HG02970 (cell line): ENCODE measurements at regions not wholly inside any gene's neighbourhood (a gene's known extent, or its start where the extent isn't known, plus 50 kb on each side); places are given as distances from the start of the nearest gene placed in this dataset.

ENCODE experiments used
- ATAC-seq: cut with Tn5 transposase; IDR thresholded peaks from one replicate; pipeline ENCODE4 v1.9.1; 2021; ENCODE audit warnings: mild to moderate bottlenecking, moderate library complexity, moderate number of reproducible peaks; ENCODE audit not compliant: unreplicated experiment, low FRiP score

DNA sequence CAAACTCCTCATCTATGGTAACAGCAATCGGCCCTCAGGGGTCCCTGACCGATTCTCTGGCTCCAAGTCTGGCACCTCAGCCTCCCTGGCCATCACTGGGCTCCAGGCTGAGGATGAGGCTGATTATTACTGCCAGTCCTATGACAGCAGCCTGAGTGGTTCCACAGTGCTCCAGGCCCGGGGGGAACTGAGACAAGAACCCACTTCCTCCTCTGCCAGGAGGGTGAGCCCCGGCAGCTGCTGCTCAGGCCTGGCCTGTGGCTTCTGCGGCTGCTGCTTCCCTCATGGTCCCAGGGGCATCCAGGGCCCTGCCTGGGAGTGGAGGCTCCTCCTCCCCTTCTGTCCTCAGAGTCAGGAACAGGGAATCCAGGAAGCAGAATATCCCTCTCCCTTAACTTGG is 98.4 kb downstream of the ZNF280B start:
- no peak for ATAC-seq

DNA sequence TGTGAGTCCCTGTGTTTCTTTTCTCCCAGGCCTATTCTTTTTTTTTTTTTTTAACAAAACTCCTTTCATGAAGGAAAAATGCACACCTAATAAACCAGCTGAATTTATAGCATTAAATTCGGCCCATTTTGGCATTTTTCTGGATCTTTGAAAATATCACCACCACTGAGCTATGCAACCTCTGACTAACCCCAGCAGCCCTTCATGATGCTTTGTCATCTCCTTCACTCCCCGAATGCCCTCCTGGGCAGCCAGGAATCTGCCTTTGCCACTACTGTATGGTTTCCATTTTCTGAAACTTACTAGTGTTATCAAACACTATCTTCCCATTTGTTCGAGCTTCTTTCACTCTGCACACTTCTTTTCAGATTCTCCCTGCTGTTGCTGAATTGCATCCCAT is 97.9 kb downstream of the ZNF280B start:
- ATAC-seq: no peak

DNA sequence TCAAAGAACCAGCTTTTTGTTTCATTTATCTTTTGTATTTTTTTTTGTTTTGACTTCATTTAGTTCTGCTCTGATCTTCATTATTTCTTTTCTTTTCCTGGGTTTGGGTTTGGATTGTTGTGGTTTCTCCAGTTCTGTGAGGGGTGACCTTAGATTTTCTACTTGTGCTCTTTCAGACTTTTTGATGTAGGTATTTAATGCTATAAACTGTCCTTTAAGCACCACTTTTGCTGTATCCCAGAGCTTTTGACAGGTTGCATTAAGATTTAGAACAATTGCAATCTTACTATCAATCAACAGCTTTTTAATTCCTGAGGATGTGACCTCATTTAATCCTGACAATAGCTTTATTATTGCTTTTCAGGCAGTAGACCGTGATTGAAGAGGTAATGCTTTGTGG is 94.3 kb downstream of the ZNF280B start:
- no peak for ATAC-seq

DNA sequence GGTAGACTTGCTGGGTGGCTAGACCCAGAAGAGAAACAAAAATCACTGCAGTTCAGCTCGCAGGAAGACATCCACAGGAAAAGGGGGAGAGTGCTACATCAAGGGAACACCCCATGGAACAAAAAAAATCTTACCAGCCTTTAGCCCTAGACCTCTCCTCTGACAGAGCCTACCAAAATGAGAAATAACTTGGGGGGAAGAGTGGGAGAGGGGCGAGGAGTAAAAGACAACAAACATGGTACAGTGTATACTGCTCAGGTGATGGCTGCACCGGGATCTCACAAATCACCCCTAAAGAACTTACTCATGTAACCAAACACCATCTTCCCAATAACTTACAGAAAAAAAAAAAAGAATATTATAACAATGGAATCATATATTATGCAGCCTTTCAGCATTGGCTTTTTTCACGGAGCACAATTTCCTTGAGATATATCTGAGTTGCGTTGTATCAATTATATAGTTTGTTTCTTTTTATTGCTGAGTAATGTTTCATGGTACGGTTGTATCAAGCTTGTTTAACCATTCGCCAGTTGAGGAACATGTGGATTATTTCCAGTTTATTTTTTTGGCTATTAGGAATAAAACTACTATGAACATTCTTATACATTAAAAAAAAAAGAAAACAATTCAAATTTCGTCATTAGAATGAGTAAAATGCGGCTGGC is 90.9 kb downstream of the ZNF280B start:
- no peak for ATAC-seq

DNA sequence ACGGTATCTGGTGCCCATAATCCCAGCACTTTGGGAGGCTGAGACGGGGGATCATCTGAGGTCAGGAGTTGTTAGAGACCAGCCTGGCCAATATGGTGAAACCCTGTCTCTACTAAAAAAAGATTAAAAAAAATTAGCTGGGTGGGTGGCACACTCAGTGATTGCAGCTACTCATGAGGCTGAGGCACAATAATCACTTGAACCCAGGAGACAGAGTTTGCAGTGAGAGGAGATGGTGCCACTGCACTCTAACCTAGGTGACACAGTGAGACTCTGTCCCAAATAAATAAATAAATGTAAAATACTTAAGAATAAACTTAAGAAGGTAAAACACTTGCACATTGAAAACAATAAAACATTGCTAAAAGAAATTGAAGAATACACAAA is 90.4 kb downstream of the ZNF280B start:
- ATAC-seq: no peak

DNA sequence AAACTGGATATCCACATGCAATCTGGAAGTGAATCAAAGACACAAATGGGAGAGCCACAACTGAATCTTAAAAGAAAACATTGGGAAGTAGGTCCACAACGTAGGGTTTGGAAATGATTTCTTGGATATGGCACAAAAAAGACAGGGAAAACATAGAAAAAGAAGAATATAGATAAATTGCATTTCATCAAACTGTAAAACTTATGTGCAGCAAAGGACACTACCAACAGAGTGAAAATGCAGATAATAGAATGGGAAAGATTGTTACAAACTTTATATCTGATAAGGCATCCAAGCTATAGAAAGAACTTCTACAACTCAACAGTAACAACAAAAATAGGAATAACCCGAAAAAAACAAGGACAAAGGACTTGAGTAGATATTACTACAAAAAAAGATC is 89.6 kb downstream of the ZNF280B start:
- ATAC-seq: no peak

DNA sequence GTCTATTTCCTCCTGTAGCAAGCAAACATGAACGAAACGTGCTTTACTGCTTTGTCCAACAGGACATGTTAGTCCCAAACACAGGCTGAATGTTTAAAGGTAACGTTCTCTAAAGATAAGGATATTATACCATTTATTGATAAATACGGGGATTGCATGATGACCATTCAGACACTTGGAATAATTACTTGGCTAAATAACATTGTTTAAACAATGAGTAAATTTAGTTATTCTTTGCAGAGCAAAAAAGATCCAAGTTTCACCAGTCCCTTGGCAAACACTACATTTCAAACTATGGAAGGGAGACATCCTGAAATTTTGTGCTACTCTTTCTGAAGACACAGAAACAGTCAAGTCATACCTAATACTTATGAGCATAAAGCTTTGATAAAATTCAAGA is 88.0 kb downstream of the ZNF280B start:
- no peak for ATAC-seq

DNA sequence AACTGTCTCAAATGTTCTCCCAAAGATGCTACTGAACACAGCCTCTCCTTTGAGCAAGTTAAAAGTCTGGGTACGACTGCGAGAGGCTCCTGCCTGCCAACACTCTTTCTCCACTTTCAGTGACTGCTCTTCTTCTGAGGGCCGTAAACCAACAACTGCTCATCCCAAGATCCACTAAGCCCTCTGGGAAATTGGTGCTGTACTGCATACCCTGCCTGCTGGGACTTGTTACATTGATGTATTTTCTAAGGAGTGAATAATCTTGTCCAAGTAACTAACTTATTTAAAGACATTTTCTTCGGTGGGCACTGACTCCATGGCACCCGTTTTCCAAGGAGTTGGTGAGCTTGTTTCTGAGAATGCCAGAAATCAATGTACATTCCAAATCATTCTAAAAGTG is 87.2 kb downstream of the ZNF280B start:
- no peak for ATAC-seq

DNA sequence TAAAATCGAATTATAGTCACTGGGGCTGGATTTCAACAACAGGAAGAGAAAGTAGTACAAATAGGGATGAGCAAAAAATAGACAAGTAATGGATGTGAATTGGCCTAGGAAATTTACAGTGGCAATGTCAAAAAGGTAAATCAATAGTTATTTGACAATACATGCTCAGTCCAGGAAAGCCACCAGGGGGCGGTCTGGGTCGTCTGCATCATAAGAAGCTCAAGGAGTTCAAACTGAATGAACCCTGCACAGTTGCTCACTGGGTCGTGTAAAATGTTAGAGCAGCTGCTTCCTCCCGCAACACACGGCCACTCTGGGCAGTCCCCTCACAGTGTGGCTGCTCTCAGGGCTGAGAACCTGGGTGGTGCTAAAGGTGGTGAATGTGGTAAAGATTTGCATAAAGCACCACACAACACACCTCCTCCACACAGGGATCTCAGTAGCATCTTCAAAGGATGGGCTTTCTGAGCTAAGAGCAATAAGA is 85.9 kb downstream of the ZNF280B start:
- ATAC-seq: peak; percentile 76

DNA sequence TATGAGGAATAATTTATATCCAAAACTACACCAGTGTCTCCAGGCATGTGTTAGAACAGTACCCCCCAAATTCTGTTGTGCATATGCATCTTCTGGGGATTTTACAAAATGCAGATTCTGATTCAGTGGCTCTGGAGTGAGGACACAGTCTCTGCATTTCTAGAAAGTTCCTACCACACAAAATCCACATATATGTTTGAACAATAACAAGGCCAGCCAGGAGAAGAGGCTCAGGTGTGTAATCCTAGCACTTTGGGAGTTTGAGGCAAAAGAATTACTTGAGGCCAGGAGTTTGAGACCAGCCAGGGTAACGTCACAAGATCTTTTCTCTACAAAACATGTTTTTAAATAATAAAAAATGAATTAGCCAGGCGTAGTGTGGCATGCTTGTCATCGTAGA is 84.9 kb downstream of the ZNF280B start:
- no peak for ATAC-seq

DNA sequence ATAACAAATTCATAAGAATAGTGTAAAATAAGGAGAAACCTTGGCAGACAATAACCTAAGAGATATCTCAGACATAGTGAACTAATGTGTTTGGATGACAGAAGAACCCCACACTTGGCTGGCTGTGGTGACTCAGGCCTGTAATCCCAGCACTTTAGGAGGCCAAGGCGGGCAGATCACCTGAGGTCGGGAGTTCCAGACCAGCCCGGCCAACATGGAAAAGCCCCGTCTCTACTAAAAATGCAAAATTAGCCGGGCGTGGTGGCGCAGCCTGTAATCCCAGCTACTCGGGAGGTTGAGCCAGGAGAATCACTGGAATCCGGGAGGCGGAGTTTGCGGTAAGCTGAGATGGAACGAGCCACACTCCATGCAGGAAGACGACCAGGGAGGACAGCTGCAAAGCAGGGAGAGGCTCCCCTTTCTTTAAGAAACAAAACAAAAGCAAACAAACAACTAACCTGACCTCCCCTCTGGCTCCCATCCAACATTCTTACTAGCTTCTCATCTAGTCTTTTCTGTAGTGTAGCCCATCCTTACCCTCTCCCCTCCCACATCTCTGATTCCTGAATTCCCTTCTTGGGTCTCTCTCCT is 84.2 kb downstream of the ZNF280B start:
- no peak for ATAC-seq

DNA sequence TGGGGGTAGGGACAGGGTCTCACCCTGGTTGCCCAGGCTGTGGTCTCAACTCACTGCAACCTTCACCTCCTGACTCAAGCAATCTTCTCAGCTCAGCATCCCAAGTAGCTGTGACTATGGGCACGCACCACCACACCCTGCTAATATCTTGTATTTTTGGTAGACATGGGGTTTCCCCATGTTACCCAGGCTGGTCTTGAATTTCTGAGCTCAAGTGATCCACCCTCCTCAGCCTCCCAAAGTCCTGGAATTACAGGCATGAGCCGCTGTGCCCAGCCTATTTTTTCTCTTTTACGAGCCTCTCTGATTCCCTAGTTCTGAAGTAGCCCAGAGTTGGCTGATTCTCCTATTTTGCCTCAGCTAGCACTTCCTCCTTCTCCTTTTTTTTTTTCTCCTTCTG is 83.6 kb downstream of the ZNF280B start:
- no peak for ATAC-seq

DNA sequence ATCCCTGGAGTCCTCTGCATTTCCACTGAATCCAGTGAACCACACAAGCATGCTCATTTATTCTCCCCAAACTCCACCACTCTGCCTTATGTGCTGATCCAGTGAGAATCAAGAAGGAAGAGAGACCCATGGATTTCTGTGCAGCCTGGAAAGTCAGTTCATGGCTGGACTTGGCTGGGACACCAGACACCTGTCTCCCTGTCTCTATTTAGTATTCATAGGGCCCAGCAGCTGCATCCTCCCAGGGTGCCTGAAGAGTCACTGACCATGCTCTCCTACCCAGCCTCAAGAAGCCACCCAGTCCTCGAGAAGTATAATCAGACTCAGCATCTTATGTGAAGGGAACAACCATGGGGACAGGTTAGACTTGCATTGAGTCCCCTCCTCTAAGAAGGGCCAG is 83.2 kb downstream of the ZNF280B start:
- ATAC-seq: no peak

DNA sequence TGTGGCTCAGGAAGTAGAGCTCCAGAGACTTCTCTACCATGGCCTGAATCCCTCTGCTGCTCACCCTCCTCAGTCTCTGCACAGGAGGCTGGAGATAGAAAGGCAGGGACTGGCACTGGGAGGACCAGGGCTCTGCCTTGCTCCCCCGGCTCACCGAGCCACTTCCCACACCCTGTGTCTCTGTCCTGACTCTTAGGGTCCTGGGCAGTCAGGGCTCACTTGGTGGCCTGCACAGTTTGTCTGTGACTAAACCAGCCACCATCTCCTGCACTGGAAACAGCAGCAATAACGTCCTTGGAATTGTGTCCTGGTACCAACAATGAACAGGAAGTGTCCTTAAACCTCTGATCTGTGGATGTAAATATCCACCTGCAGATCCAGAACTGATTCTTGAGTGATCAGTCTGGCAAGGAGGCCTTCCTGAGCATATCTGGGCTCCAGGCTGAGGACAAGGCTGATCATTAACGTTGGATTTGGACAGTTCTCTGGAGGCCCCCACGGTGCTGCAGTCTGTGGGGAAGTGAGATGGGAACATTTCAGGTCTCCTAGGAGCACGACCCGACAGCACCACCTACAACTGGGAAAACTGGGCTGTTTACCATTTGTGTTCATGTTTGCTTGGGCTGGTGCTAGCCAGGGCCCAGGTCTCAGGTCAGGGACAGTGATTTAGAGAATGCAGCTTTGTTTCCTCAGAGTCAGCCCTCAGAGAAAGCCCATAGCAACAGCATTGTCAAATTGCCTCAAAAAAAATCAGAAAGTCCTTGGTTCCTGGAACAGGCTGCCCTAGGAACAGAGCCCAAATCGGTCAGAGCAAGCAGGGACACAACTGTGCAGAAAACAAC is 82.5 kb downstream of the ZNF280B start:
- no peak for ATAC-seq

DNA sequence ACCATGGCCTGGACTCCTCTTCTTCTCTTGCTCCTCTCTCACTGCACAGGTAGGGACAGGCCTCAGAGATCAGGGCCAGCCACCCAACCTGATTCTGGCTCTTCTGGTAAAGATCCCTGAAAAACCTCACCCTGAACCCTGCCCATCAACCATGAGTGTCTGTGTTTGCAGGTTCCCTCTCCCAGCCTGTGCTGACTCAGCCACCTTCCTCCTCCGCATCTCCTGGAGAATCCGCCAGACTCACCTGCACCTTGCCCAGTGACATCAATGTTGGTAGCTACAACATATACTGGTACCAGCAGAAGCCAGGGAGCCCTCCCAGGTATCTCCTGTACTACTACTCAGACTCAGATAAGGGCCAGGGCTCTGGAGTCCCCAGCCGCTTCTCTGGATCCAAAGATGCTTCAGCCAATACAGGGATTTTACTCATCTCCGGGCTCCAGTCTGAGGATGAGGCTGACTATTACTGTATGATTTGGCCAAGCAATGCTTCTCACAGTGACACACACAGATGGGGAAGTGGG is 80.9 kb downstream of the ZNF280B start:
- no peak for ATAC-seq

DNA sequence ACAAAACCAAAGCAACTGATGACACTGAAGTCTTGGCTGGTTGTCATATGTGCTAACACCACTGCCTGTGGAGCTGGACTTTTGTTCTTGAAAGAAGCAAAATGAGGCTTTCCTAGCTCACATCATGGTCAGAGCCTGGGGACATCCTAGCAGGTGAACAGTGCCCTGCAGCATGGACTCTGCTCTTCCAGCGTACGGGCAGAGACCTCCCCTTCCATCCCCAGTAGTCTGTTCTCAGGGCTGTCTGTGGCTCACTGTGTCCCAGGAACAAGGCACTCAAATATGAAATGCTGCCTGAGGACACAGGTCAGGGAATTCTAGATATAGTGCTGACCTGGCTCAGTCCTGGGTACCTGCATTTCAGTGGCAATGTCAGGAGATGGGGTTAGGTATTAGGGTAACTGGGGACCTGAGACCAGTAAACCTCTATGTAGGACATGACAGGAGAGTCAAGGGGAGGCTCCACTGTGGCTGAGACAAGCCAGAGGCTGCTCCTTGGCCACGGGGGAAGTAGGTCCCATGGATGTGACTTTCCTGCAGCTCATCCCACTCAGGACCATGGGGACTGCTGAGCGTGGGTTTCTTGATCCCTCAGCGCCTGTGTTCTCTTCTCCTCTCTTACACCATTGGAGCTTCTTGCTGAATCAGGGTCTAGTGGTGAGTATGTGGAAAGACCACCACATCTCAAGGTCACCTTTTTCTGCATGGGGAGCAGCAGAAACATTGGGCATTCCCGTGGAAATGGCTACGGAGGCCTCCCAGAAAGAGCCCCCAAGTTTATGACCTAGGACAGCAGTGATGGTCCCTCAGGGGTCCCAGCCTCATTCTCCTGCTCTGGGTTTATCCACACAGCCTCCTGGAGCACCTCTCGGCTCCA is 80.1 kb downstream of the ZNF280B start:
- no peak for ATAC-seq

DNA sequence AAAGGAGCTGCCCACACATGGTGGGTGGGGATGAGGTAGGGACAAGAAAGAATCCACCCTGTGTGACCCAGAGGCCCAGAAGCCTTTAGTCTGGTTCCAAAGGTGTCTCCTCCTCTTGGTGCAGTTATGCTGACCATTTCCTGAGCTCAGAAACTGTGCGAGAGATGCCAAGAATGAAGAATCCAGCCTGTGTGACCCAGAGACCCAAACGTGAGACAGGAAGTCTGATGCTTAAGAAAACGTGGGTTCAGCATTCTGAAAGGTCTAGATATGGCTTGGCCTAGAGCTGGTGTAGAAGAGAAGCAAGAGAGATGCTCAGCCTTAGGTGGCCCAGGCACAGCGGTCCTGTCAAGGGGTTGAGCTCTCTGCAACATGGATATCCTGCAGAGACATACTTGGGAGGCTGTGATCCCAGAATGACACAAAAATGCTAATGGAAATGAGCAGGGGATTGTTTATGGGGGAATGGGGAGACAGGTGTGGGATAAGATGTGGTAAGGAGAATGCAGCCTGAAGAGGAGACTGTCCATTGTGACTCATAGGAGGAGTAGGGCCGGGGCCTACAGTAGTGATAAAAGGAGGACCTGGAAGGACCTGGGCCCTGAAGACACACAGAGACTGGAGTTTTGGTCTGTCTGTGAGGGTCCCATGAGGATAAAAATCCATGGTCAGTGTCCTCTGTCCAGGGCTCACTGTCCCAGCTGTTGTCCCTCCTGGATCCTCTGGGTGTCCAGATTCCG is 79.0 kb downstream of the ZNF280B start:
- ATAC-seq: no peak

DNA sequence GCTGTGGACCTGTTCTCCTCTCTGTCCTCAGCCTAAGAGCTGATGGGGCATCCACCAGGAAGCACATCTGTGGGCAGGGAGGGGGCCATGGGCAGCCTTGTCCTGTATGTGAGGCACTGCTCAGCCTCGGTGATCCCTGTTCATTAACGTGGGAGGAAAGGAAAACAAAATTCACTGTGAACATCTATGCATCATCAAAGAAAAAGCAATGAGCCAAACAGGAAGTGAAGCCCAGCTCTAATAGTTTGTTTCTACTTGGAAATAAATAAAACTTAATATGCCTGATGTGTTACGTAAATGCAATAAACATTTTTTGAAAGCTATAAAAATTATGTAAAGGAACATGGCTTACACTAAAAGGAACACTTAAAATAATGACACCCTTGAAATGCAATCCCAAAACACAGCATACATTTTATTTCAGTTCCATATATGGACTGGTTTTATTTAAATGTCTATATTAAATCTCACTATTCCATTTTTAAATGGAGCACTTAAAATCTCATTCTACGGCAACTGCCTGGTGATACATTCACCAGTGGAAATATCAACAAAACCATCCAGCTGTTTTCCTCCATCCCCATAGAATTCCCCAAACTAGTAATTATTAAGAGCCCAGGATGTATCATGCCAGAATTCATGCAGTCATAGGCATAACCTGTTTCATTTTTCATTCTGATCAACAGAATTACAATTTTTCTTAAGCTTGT is 78.3 kb downstream of the ZNF280B start:
- no peak for ATAC-seq
